ENCODE measurements at regions not wholly inside any gene's neighbourhood (a gene's known extent, or its start where the extent isn't known, plus 50 kb on each side); places are given as distances from the start of the nearest gene placed in this dataset.

GRCh38 chr3:177597311-177598096 is 400.2 kb upstream of the TBL1XR1 start:
- intact Hi-C loops (cut with DNase I), result loop anchor here (5.0 kb wide), 1 partner anchor 170 kb away; no protein-coding TSS in a partner anchor
- peaks cover 33 to 78% (median 65%) of the 10 kb centered on the region in 4 donors for H3K4me1 ChIP-seq
- DNase-seq (ENCODE audit: extremely low spot score), result no peak
- no peaks in the 10 kb centered on the region for H3K9me3 ChIP-seq
- 14% methylated on average over 10 of the region's 10 CpGs for WGBS
- no peaks in the 10 kb centered on the region for H3K36me3 ChIP-seq
- no peak for TF ChIP-seq POLR2A (IDR thresholded peaks at IDR 0.05; ENCODE audit: low read depth)
- no peak for TF ChIP-seq EP300 (IDR thresholded peaks at IDR 0.05)
- no peak for TF ChIP-seq CTCF (IDR thresholded peaks at IDR 0.05)
- TF ChIP-seq POLR2AphosphoS5 (IDR thresholded peaks at IDR 0.05), result peak; percentile 7 to 27
- no peak overlapping the region for H3K4me3 ChIP-seq
- H3K27me3 ChIP-seq, result no peaks in the 10 kb centered on the region
- peak overlapping the region; percentile 66 to 83 (median 76) for H3K27ac ChIP-seq (replicated peaks in 1 of 4)

- Histone ChIP-seq H3K4me1 (peaks cover 40 to 81% (median 69%) of the 10 kb centered on the region in 4 donors), H3K27me3 (no peaks in the 10 kb centered on the region), H3K36me3 (no peaks in the 10 kb centered on the region), H3K27ac (replicated peaks in 1 of 4) (peak overlapping the region; percentile 66 to 83 (median 76)), H3K9me3 (no peaks in the 10 kb centered on the region), H3K4me3 (no peak overlapping the region)
- no peak for DNase-seq (ENCODE audit: extremely low spot score)
- WGBS, result 53% methylated on average over 4 of the region's 4 CpGs
- intact Hi-C loops (cut with DNase I), result loop anchor here (5.0 kb wide), 1 partner anchor 169 kb away; no protein-coding TSS in a partner anchor
- TF ChIP-seq CTCF (IDR thresholded peaks at IDR 0.05) (no peak), POLR2AphosphoS5 (IDR thresholded peaks at IDR 0.05) (no peak), POLR2A (IDR thresholded peaks at IDR 0.05; ENCODE audit: low read depth) (no peak), EP300 (IDR thresholded peaks at IDR 0.05) (no peak)
These were observed 401.0 kb upstream of the TBL1XR1 start for GRCh38 chr3:177598097-177598833.

GRCh38 chr3:177599326-177599725 is 402.0 kb upstream of the TBL1XR1 start:
- no peak for DNase-seq (ENCODE audit: extremely low spot score)
- H3K36me3 ChIP-seq, result no peaks in the 10 kb centered on the region
- TF ChIP-seq POLR2AphosphoS5 (IDR thresholded peaks at IDR 0.05), result no peak
- no peak overlapping the region for H3K27ac ChIP-seq (replicated peaks in 1 of 4)
- H3K4me3 ChIP-seq, result no peak overlapping the region
- no peaks in the 10 kb centered on the region for H3K9me3 ChIP-seq
- peaks cover 47 to 83% (median 72%) of the 10 kb centered on the region in 4 donors for H3K4me1 ChIP-seq
- intact Hi-C loops (cut with DNase I), result loop anchor here (5.0 kb wide), 1 partner anchor 168 kb away; no protein-coding TSS in a partner anchor
- 63% methylated on average over 2 of the region's 2 CpGs for WGBS
- no peaks in the 10 kb centered on the region for H3K27me3 ChIP-seq

- WGBS, result 87% methylated on average over 4 of the region's 4 CpGs
- Histone ChIP-seq H3K4me1 (peaks cover 47 to 79% (median 70%) of the 10 kb centered on the region in 4 donors), H3K36me3 (no peaks in the 10 kb centered on the region), H3K9me3 (no peaks in the 10 kb centered on the region), H3K27me3 (no peaks in the 10 kb centered on the region), H3K4me3 (no peak overlapping the region), H3K27ac (replicated peaks in 1 of 4) (no peak overlapping the region)
- DNase-seq (ENCODE audit: extremely low spot score), result no peak
- intact Hi-C loops (cut with DNase I), result loop anchor here (5.0 kb wide), 1 partner anchor 167 kb away; no protein-coding TSS in a partner anchor
- TF ChIP-seq POLR2AphosphoS5 (IDR thresholded peaks at IDR 0.05) (no peak), POLR2A (IDR thresholded peaks at IDR 0.05; ENCODE audit: low read depth) (no peak), CTCF (IDR thresholded peaks at IDR 0.05) (no peak), EP300 (IDR thresholded peaks at IDR 0.05) (no peak)
These were observed 402.6 kb upstream of the TBL1XR1 start for GRCh38 chr3:177599837-177600236.

GRCh38 chr3:177600411-177600810 is 403.1 kb upstream of the TBL1XR1 start:
- no peak overlapping the region for H3K4me3 ChIP-seq
- DNase-seq (ENCODE audit: extremely low spot score), result no peak
- WGBS, result 95% methylated on average over 2 of the region's 2 CpGs
- peaks cover 47 to 74% (median 67%) of the 10 kb centered on the region in 4 donors for H3K4me1 ChIP-seq
- TF ChIP-seq POLR2A (IDR thresholded peaks at IDR 0.05; ENCODE audit: low read depth) (no peak), EP300 (IDR thresholded peaks at IDR 0.05) (no peak), CTCF (IDR thresholded peaks at IDR 0.05) (no peak), POLR2AphosphoS5 (IDR thresholded peaks at IDR 0.05) (no peak)
- no peaks in the 10 kb centered on the region for H3K9me3 ChIP-seq
- no peaks in the 10 kb centered on the region for H3K36me3 ChIP-seq
- no peaks in the 10 kb centered on the region for H3K27me3 ChIP-seq
- intact Hi-C loops (cut with DNase I), result no loop called here
- H3K27ac ChIP-seq (replicated peaks in 1 of 4), result no peak overlapping the region
